ENCODE measurements at regions not wholly inside any gene's neighbourhood (a gene's known extent, or its start where the extent isn't known, plus 50 kb on each side); places are given as distances from the start of the nearest gene placed in this dataset.

GRCh38 chr16:5225931-5226655 lies 128.5 kb upstream of the EEF2KMT start:
- Histone ChIP-seq H3K36me3 (ENCODE audit: control insufficient read depth in 2 of 2, extremely low read depth in 1 of 2, insufficient read depth in 2 of 2, low read length in 2 of 2) (no peaks in the 10 kb centered on the region), H3K9me3 (replicated peaks; ENCODE audit: control insufficient read depth, insufficient read depth, low read length) (no peaks in the 10 kb centered on the region), H3K9me1 (replicated peaks; ENCODE audit: control insufficient read depth, extremely low read depth, insufficient read depth, low read length) (no peaks in the 10 kb centered on the region), H3K27ac (ENCODE audit: insufficient read depth, low read depth, low read length) (no peak overlapping the region), H2AFZ (ENCODE audit: low read depth, low read length) (no peak overlapping the region), H3K27me3 (ENCODE audit: control insufficient read depth in 2 of 2, insufficient read depth in 2 of 2, low read length in 2 of 2) (no peaks in the 10 kb centered on the region), H3K4me3 (replicated peaks in 1 of 3; ENCODE audit: insufficient read depth in 1 of 3, low read depth in 1 of 3, low read length in 3 of 3) (no peak overlapping the region), H3K4me2 (ENCODE audit: insufficient read depth, low read length) (no peak overlapping the region), H3K4me1 (ENCODE audit: control insufficient read depth, extremely low read depth, insufficient read depth, low read length) (no peaks in the 10 kb centered on the region), H3K79me2 (ENCODE audit: control insufficient read depth, insufficient read depth, low read length) (no peaks in the 10 kb centered on the region), H3K9ac (replicated peaks; ENCODE audit: extremely low read depth, insufficient read depth, low read length) (no peak overlapping the region), H4K20me1 (replicated peaks; ENCODE audit: control insufficient read depth, extremely low read depth, insufficient read depth, low read length) (no peaks in the 10 kb centered on the region)
- FAIRE-seq: no peak
- no TSS peak for BruUV-seq (replicated peaks)
- CTCF ChIA-PET: no interaction called here
- no peak for DNase-seq (ENCODE audit: low read depth, low spot score)
- intact Hi-C loops (cut with micrococcal nuclease): no loop called here
- dilution Hi-C loops (cut with MboI; ENCODE audit: extremely low pct_ligation_motif_present, low sequenced_read_pairs): no loop called here
- POLR2A ChIA-PET: no interaction called here
- TF ChIP-seq MYC (IDR thresholded peaks at IDR 0.05; ENCODE audit: low read depth, low read length): no peak
- TF ChIP-seq GATA2 (IDR thresholded peaks at IDR 0.05; ENCODE audit: insufficient read depth, insufficient read length, low read depth, low read length): no peak
- no peak for TF ChIP-seq CTCF (IDR thresholded peaks at IDR 0.05; ENCODE audit: extremely low read depth in 1 of 2, insufficient read depth in 1 of 2, low read depth in 1 of 2, low read length in 2 of 2)
- TF ChIP-seq POLR2A (IDR thresholded peaks at IDR 0.05; ENCODE audit: low read depth, low read length): no peak
- TF ChIP-seq FOS (IDR thresholded peaks at IDR 0.05; ENCODE audit: borderline replicate concordance, insufficient read depth, low read length): no peak
- TF ChIP-seq JUN (IDR thresholded peaks at IDR 0.05; ENCODE audit: borderline replicate concordance, insufficient read depth, insufficient read length, low read depth): no peak
- TF ChIP-seq MAX (IDR thresholded peaks at IDR 0.05; ENCODE audit: insufficient read depth, insufficient read length): no peak
